HUES64 (cell line): ENCODE measurements at regions not wholly inside any gene's neighbourhood (a gene's known extent, or its start where the extent isn't known, plus 50 kb on each side); places are given as distances from the start of the nearest gene placed in this dataset.
"Not testable (repeated sequence)": the region's sequence is repeated elsewhere in the genome, so short reads cannot be mapped to it uniquely, and the experiment has no call there.

ENCODE experiments used
- H3K27ac ChIP-seq: 2 replicates; pipeline ENCODE4 v1.7.0; 2013; ENCODE audit warnings: low read depth, low read length, inconsistent platforms
- H3K27me3 ChIP-seq: 2 replicates; pipeline ENCODE4 v1.6.1; 2013; ENCODE audit warnings: mild to moderate bottlenecking, low read length; ENCODE audit not compliant: insufficient read depth
- H3K36me3 ChIP-seq: 2 replicates; pipeline ENCODE4 v1.6.1; 2013; ENCODE audit warnings: mild to moderate bottlenecking, low read length; ENCODE audit not compliant: insufficient read depth
- H3K4me1 ChIP-seq: 2 replicates; pipeline ENCODE4 v1.6.1; 2013; ENCODE audit warnings: mild to moderate bottlenecking, low read length, moderate library complexity; ENCODE audit not compliant: insufficient read depth
- H3K4me3 ChIP-seq: 2 replicates; pipeline ENCODE4 v1.5.1; 2013; ENCODE audit warnings: mild to moderate bottlenecking, low read length, moderate library complexity
- H3K9ac ChIP-seq: 2 replicates; pipeline ENCODE4 v1.6.1; 2013; ENCODE audit warnings: mild to moderate bottlenecking, low read depth, low read length
- H3K9me3 ChIP-seq: 2 replicates; pipeline ENCODE4 v1.6.1; 2013; ENCODE audit warnings: low read depth, low read length; ENCODE audit not compliant: insufficient read depth
- whole genome bisulfite sequencing: fragments of 150-250, 120-280 bp; methylation state at CpG from one replicate; pipeline ENCODE4 v1.1.7; 2013; ENCODE audit warnings: missing lambda C conversion rate; 5-methylcytosine and 5-hydroxymethylcytosine counted together

DNA sequence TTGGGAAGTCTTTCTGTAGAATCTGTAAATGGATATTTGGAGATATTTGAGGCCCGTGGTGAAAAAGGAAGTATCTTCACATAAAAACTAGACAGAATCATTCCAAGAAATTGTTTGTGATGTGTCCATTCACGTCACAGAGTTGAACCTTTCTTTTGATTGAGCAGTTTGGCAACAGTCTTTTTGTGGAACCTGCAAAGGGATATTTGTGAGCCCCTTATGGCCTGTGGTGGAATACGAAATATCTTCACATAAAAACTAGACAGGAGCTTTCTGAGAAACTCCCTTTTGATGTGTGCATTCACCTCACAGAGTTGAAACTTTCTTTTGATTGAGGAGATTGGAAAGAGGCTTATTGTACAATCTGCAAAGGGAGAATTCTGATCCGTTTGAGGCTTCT is 2980.4 kb downstream of the TUBA3C start:
- H3K9ac ChIP-seq, H3K27me3 ChIP-seq: not testable (repeated sequence)
- 50% methylated on average over 3 of the region's 4 CpGs for WGBS

DNA sequence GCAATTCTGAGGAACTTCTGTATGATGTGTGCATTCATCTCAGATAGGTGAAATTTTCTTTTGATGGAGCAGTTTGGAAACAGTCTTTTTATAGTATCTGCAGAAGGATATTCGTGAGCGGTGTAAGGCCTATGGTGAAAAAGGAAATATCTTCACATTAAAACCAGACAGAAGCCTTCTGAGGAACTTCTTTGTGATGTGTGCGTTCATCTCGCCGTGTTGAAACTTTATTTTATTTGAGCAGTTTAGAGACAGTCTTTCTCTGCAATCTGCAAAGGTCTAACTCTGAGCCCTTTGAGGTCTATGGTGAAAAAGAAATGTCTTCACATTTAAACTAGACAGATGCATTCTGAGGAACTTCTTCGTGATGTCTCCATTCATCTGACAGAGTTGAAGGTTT is 3021.0 kb downstream of the TUBA3C start:
- 0 out of 2 replicates have a peak overlapping the region, but pooled peaks have one; percentile 9 for H3K4me3 ChIP-seq
- not testable (repeated sequence) for H3K36me3 ChIP-seq, H3K27me3 ChIP-seq, H3K27ac ChIP-seq, H3K4me1 ChIP-seq, H3K9ac ChIP-seq
- WGBS: 83% methylated on average over 5 of the region's 6 CpGs
- H3K9me3 ChIP-seq: peaks cover 31% of the 10 kb centered on the region

More for the DNA sequence above, 2980.4 kb downstream of the TUBA3C start:
- not testable (repeated sequence) for H3K9me3 ChIP-seq, H3K27ac ChIP-seq, H3K4me1 ChIP-seq, H3K36me3 ChIP-seq, H3K4me3 ChIP-seq

DNA sequence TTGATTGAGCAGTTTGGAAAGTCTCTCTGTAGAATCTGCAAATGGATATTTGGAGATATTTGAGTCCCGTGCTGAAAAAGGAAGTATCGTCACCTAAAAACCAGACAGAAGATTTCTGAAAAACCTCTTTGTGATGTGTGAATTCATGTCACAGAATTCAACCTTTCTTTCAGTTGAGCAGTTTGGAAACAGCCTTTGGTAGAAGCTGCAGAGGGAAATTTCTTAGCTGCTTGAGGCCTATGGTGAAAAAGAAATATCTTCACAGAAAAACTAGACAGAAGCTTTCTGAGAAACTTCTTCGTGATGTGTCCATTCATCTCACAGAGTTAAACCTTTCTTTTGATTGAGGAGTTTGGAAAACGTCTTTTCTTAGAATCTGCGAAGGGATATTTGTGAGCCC is 3022.7 kb downstream of the TUBA3C start:
- not testable (repeated sequence) for H3K4me1 ChIP-seq, H3K36me3 ChIP-seq, H3K4me3 ChIP-seq, H3K27me3 ChIP-seq, H3K27ac ChIP-seq, H3K9ac ChIP-seq
- H3K9me3 ChIP-seq: peaks cover 31% of the 10 kb centered on the region
- no CpG with 5 or more reads among the region's 5 CpGs for WGBS

DNA sequence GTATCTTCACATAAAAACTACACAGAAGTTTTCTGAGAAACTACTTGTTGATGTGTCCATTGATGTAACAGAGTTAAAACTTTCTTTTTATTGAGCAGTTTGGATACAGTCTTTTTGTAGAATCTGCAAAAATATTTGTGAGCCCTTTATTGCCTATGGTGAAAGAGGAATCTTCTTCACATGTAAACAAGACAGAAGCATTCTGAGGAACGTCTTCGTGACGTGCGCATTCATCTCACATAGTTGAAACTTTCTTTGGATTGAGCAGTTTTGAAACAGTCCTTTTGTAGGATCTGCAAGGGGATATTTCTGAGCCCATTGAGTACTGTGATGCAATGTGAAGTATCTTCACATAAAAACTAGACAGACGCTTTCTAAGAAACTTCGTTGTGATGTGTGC is 3023.6 kb downstream of the TUBA3C start:
- H3K4me1 ChIP-seq, H3K4me3 ChIP-seq, H3K9ac ChIP-seq, H3K27me3 ChIP-seq, H3K27ac ChIP-seq, H3K36me3 ChIP-seq: not testable (repeated sequence)
- WGBS: 86% methylated on average over 1 of the region's 6 CpGs
- peaks cover 24% of the 10 kb centered on the region for H3K9me3 ChIP-seq

DNA sequence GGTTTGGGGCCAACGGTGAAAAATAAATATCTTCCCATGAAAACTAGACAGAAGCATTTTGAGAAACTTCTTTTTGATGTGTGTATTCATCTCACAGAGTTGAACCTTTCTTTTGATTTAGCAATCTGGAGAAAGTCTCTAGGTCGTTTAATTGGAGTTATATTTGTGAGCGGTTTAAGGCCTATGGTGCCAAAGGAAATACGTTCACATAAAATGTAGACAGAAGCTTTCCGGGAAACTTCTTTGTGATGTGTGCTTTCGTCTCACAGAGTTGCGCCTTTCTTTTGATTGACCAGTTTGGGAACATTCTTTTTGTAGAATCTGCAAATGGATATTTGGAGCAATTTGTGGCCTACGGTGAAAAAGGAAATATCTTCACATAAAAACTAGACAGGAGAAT is 3028.8 kb downstream of the TUBA3C start:
- H3K4me3 ChIP-seq, H3K27ac ChIP-seq, H3K9ac ChIP-seq, H3K27me3 ChIP-seq, H3K4me1 ChIP-seq, H3K36me3 ChIP-seq: not testable (repeated sequence)
- peaks cover 20% of the 10 kb centered on the region for H3K9me3 ChIP-seq
- WGBS: 87% methylated on average over 7 of the region's 8 CpGs

DNA sequence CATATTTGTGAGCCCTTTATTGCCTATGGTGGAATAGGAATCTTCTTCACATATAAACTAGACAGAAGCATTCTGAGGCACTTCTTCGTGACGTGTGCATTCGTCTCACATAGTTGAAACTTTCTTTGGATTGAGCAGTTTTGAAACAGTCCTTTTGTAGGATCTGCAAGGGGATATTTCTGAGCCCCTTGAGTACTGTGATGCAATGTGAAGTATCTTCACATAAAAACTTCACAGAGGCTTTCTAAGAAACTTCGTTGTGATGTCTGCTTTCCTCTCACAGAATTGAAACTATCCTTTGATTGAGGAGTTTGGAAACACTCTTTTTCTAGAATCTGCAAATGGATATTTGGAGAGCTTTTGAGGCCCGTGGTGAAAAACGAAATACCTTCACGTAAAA is 3030.3 kb downstream of the TUBA3C start:
- not testable (repeated sequence) for H3K9ac ChIP-seq, H3K27ac ChIP-seq, H3K4me1 ChIP-seq, H3K4me3 ChIP-seq, H3K36me3 ChIP-seq, H3K27me3 ChIP-seq
- peaks cover 22% of the 10 kb centered on the region for H3K9me3 ChIP-seq
- no CpG with 5 or more reads among the region's 7 CpGs for WGBS

DNA sequence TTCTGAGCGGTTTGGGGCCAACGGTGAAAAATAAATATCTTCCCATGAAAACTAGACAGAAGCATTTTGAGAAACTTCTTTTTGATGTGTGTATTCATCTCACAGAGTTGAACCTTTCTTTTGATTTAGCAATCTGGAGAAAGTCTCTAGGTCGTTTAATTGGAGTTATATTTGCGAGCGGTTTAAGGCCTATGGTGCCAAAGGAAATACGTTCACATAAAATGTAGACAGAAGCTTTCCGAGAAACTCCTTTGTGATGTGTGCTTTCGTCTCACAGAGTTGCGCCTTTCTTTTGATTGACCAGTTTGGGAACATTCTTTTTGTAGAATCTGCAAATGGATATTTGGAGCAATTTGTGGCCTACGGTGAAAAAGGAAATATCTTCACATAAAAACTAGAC is 3032.2 kb downstream of the TUBA3C start:
- not testable (repeated sequence) for H3K9ac ChIP-seq, H3K36me3 ChIP-seq, H3K27me3 ChIP-seq, H3K27ac ChIP-seq, H3K4me3 ChIP-seq, H3K4me1 ChIP-seq
- peaks cover 29% of the 10 kb centered on the region for H3K9me3 ChIP-seq
- 100% methylated on average over 3 of the region's 10 CpGs for WGBS

DNA sequence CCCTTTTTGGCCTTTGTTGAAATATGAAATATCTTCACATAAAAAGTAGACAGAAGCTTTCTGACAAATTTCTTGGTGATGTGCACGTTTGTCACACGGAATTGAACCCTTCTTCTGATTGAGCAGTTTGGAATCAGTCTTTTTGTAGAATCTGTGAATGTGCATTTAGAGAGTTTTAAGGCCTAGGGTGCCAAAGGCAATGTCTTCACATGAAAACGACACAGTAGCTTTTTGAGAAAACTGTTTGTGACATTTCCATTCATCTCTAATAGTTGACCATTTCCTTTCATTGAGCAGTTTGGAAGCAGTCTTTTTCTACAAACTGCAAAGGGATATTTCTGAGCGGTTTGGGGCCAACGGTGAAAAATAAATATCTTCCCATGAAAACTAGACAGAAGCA is 3036.0 kb downstream of the TUBA3C start:
- not testable (repeated sequence) for H3K27ac ChIP-seq, H3K4me1 ChIP-seq, H3K9ac ChIP-seq, H3K27me3 ChIP-seq, H3K4me3 ChIP-seq, H3K36me3 ChIP-seq
- WGBS: 44% methylated on average over 1 of the region's 5 CpGs
- peaks cover 31% of the 10 kb centered on the region for H3K9me3 ChIP-seq

DNA sequence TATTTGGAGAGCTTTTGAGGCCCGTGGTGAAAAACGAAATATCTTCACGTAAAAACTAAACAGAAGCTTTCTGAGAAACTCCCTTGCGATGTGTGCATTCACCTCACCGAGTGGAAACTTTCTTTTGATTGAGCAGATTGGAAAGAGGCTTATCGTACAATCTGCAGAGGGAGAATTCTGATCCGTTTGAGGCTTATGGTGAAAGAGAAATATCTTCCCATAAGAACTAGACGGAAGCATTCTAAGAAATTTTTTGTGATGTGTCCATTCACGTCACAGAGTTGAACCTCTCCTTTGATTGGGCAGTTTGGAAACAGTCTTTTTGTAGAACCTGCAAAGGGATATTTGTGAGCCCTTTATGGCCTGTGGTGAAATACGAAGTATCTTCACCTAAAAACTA is 3040.3 kb downstream of the TUBA3C start:
- WGBS: 78% methylated on average over 5 of the region's 10 CpGs
- not testable (repeated sequence) for H3K4me1 ChIP-seq
- H3K9me3 ChIP-seq: peaks cover 29% of the 10 kb centered on the region

DNA sequence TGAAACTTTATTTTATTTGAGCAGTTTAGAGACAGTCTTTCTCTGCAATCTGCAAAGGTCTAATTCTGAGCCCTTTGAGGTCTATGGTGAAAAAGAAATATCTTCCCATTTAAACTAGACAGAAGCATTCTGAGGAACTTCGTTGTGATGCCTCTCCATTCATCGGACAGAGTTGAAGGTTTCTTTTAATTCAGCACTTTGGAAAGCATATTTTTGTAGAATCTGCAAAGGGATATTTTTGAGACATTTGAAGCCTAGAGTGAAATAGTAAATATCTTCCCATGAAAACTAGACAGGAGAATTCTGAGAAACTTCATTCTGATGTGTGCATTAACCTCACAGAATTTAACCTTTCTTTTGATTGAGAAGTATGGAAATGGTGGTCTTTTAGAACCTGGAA is 3044.8 kb downstream of the TUBA3C start:
- not testable (repeated sequence) for H3K4me3 ChIP-seq, H3K4me1 ChIP-seq, H3K27ac ChIP-seq, H3K36me3 ChIP-seq, H3K27me3 ChIP-seq, H3K9ac ChIP-seq
- WGBS: 71% methylated on average over 2 of the region's 2 CpGs
- H3K9me3 ChIP-seq: peaks cover 21% of the 10 kb centered on the region

More for the DNA sequence above, 3040.3 kb downstream of the TUBA3C start:
- H3K4me3 ChIP-seq, H3K36me3 ChIP-seq, H3K9ac ChIP-seq, H3K27ac ChIP-seq, H3K27me3 ChIP-seq: not testable (repeated sequence)

DNA sequence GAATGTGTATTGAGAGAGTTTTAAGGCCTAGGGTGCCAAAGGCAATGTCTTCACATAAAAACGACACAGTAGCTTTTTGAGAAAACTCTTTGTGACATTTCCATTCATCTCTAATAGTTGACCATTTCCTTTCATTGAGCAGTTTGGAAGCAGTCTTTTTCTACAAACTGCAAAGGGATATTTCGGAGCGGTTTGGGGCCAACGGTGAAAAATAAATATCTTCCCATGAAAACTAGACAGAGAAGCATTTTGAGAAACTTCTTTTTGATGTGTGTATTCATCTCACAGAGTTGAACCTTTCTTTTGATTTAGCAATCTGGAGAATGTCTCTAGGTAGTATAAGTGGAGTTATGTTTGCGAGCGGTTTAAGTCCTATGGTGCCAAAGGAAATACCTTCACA is 3052.9 kb downstream of the TUBA3C start:
- H3K4me1 ChIP-seq, H3K9ac ChIP-seq, H3K4me3 ChIP-seq, H3K27me3 ChIP-seq, H3K36me3 ChIP-seq, H3K27ac ChIP-seq: not testable (repeated sequence)
- H3K9me3 ChIP-seq: peaks cover 15% of the 10 kb centered on the region
- WGBS: 92% methylated on average over 4 of the region's 6 CpGs

DNA sequence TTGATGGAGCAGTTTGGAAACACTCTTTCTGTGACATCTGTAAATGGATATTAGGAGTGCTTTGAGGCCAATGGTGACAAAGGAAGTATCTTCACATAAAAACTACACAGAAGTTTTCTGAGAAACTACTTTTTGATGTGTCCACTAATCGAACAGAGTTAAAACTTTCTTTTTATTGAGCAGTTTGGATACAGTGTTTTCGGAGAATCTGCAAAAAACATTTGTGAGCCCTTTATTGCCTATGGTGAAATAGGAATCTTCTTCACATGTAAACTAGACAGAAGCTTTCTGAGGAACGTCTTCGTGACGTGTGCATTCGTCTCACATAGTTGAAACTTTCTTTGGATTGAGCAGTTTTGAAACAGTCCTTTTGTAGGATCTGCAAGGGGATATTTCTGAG is 3068.2 kb downstream of the TUBA3C start:
- H3K9me3 ChIP-seq: peaks cover 13% of the 10 kb centered on the region
- H3K36me3 ChIP-seq, H3K27ac ChIP-seq, H3K9ac ChIP-seq, H3K4me1 ChIP-seq, H3K4me3 ChIP-seq, H3K27me3 ChIP-seq: not testable (repeated sequence)
- 79% methylated on average over 6 of the region's 6 CpGs for WGBS
